Adrenal gland (tissue), 9 donors: ENCODE measurements at regions not wholly inside any gene's neighbourhood (a gene's known extent, or its start where the extent isn't known, plus 50 kb on each side); places are given as distances from the start of the nearest gene placed in this dataset.

ENCODE experiments used
- DNase-seq, 7 donors: peaks; one replicate each; pipeline ENCODE4 v3.0.0-alpha.2; 2019 to 2020
- H3K27ac ChIP-seq, 5 donors: fragments of 200-600 bp; sonication (generic) in 4 of 5; 1 replicate in 3 of 5; 2 replicates in 2 of 5; pipeline versions ENCODE4 v1.5.1 to v1.8.0; 2016 to 2020; ENCODE audit warnings: mild to moderate bottlenecking in 1 of 5
- H3K27me3 ChIP-seq: fragments of 200-600 bp; 2 replicates; pipeline ENCODE4 v1.8.0; 2021
- H3K36me3 ChIP-seq, 2 donors: fragments of 200-600 bp; replicated peaks in 1 of 2; 1 replicate in 1 of 2; 2 replicates in 1 of 2; pipeline versions ENCODE4 v1.5.1 to v1.8.0; 2018 to 2022
- H3K4me1 ChIP-seq, 2 donors: fragments of 200-600 bp; replicated peaks in 1 of 2; 1 replicate in 1 of 2; 2 replicates in 1 of 2; pipeline versions ENCODE4 v1.5.1 to v1.8.0; 2018 to 2021
- H3K4me3 ChIP-seq, 4 donors: fragments of 200-600 bp; sonication (generic) in 3 of 4; one replicate each; pipeline ENCODE4 v1.5.1; 2016 to 2018
- H3K9me3 ChIP-seq, 3 donors: fragments of 200-600 bp; sonication (generic) in 1 of 3; replicated peaks in 1 of 3; 1 replicate in 2 of 3; 2 replicates in 1 of 3; pipeline versions ENCODE4 v1.5.1 to v1.8.0; 2016 to 2021
- POLR2A ChIP-seq, 2 donors: fragments of 450-650 bp; IDR thresholded peaks; one replicate each; pipeline ENCODE4 v1.6.1; 2017; ENCODE audit warnings: antibody characterized with exemption in 2 of 2, mild to moderate bottlenecking in 2 of 2, moderate library complexity in 1 of 2
- WGBS, 4 donors: extraction: QIAGEN DNeasy Blood & Tissue Kit in 2 of 4; methylation state at CpG; one replicate each; pipeline versions ENCODE4 v1.1.5 to v1.1.7; 2013 to 2017; 5-methylcytosine and 5-hydroxymethylcytosine counted together
- intact Hi-C, 2 donors: fragments of 100-400 bp; cut with DNase I; formaldehyde crosslinking; loops; one replicate each; pipeline versions ENCODE4 v1.14.1 to v1.15.0; 2022 to 2023
- TF ChIP-seq, protein P1 (sequence below), 6 experiments: fragments of 450-650 bp in 4 of 6; fragments of 200-600 bp in 2 of 6; sonication (generic) in 1 of 6; IDR thresholded peaks; 1 replicate in 5 of 6; 2 replicates in 1 of 6; pipeline versions ENCODE4 v1.5.1 to v1.8.0; 2016 to 2021; ENCODE audit warnings: antibody characterized with exemption in 6 of 6, mild to moderate bottlenecking in 2 of 6, moderate library complexity in 1 of 6
- donor health status: healthy with polysubstance abuse.
- donor health status: Bipolar disorder and iron deficiency.
- donor health status: DM: yes; HTN: yes; CAD: no.
- donor health status: DM: no; HTN: no; CAD: no.
- donor health status: DM: no; HTN: no; CAD: no.

DNA sequence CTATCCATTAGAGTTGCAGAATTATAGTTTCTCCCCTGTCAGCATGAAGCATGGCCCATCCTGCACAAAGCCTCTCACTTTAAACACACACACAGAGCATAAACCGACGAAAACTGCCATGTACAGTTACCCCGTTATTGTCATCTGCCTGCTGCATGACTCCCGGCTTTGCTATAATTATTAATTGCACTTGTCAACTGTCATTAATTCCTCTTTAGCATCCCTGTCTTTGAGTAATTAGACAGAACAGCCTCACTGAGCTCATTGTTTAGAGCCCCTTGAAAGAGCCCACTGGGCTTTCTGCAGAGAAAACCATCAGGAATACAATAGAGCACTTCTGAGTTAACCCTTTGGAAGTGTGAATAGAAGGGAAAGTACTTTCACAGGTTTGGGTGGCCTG lies 307.2 kb upstream of the SOX5 start:
- Histone ChIP-seq H3K4me1 (no peaks in the 10 kb centered on the region), H3K27ac (no peak overlapping the region), H3K36me3 (no peaks in the 10 kb centered on the region), H3K4me3 (no peak overlapping the region), H3K9me3 (no peaks in the 10 kb centered on the region), H3K27me3 (no peaks in the 10 kb centered on the region)
- no peak for DNase-seq
- WGBS, 4 donors = 48 to 67% (median 50%) methylated on average over 4 of the region's 4 CpGs
- intact Hi-C loops = no loop called here
- TF ChIP-seq, protein P1, sequence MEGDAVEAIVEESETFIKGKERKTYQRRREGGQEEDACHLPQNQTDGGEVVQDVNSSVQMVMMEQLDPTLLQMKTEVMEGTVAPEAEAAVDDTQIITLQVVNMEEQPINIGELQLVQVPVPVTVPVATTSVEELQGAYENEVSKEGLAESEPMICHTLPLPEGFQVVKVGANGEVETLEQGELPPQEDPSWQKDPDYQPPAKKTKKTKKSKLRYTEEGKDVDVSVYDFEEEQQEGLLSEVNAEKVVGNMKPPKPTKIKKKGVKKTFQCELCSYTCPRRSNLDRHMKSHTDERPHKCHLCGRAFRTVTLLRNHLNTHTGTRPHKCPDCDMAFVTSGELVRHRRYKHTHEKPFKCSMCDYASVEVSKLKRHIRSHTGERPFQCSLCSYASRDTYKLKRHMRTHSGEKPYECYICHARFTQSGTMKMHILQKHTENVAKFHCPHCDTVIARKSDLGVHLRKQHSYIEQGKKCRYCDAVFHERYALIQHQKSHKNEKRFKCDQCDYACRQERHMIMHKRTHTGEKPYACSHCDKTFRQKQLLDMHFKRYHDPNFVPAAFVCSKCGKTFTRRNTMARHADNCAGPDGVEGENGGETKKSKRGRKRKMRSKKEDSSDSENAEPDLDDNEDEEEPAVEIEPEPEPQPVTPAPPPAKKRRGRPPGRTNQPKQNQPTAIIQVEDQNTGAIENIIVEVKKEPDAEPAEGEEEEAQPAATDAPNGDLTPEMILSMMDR (IDR thresholded peaks at IDR 0.05) = no peak
- TF ChIP-seq POLR2A (IDR thresholded peaks at IDR 0.05) = no peak

GRCh38 chr12:24255920-24256665 lies 306.6 kb upstream of the SOX5 start:
- intact Hi-C loops = no loop called here
- Histone ChIP-seq H3K27ac (no peak overlapping the region), H3K27me3 (no peaks in the 10 kb centered on the region), H3K9me3 (no peaks in the 10 kb centered on the region), H3K4me3 (no peak overlapping the region), H3K36me3 (no peaks in the 10 kb centered on the region), H3K4me1 (no peaks in the 10 kb centered on the region)
- WGBS, 4 donors = 62 to 71% (median 65%) methylated on average over 7 of the region's 7 CpGs
- TF ChIP-seq, protein P1 (IDR thresholded peaks at IDR 0.05) = no peak
- no peak for TF ChIP-seq POLR2A (IDR thresholded peaks at IDR 0.05)
- no peak for DNase-seq

- 35 to 49% (median 42%) methylated on average over 4 of the region's 4 CpGs for WGBS, 4 donors
- intact Hi-C loops = no loop called here
- H3K27me3 ChIP-seq = no peaks in the 10 kb centered on the region
Measured at GRCh38 chr12:24252602-24253001, 303.1 kb upstream of the SOX5 start.

GRCh38 chr12:24246934-24247333 lies 297.5 kb upstream of the SOX5 start:
- Histone ChIP-seq H3K4me1 (no peaks in the 10 kb centered on the region), H3K9me3 (no peaks in the 10 kb centered on the region), H3K4me3 (no peak overlapping the region), H3K27me3 (no peaks in the 10 kb centered on the region), H3K36me3 (no peaks in the 10 kb centered on the region), H3K27ac (no peak overlapping the region)
- intact Hi-C loops = no loop called here
- WGBS, 4 donors = 67 to 74% (median 71%) methylated on average over 6 of the region's 6 CpGs
- TF ChIP-seq, protein P1 (IDR thresholded peaks at IDR 0.05) = no peak
- TF ChIP-seq POLR2A (IDR thresholded peaks at IDR 0.05) = no peak
- no peak for DNase-seq

More at GRCh38 chr12:24252602-24253001, 303.1 kb upstream of the SOX5 start:
- H3K36me3 ChIP-seq = no peaks in the 10 kb centered on the region
- TF ChIP-seq, protein P1 (IDR thresholded peaks at IDR 0.05) = no peak
- no peak for TF ChIP-seq POLR2A (IDR thresholded peaks at IDR 0.05)
- no peak overlapping the region for H3K27ac ChIP-seq
- H3K9me3 ChIP-seq = no peaks in the 10 kb centered on the region
- no peak overlapping the region for H3K4me3 ChIP-seq
- H3K4me1 ChIP-seq = no peaks in the 10 kb centered on the region
- DNase-seq = peak in 1 of 7 donors; percentile 64
